ENCODE measurements at regions not wholly inside any gene's neighbourhood (a gene's known extent, or its start where the extent isn't known, plus 50 kb on each side); places are given as distances from the start of the nearest gene placed in this dataset.

GRCh38 chrX:6708676-6709380 lies 173.9 kb upstream of the VCX3A start:
- TF ChIP-seq, protein P1, sequence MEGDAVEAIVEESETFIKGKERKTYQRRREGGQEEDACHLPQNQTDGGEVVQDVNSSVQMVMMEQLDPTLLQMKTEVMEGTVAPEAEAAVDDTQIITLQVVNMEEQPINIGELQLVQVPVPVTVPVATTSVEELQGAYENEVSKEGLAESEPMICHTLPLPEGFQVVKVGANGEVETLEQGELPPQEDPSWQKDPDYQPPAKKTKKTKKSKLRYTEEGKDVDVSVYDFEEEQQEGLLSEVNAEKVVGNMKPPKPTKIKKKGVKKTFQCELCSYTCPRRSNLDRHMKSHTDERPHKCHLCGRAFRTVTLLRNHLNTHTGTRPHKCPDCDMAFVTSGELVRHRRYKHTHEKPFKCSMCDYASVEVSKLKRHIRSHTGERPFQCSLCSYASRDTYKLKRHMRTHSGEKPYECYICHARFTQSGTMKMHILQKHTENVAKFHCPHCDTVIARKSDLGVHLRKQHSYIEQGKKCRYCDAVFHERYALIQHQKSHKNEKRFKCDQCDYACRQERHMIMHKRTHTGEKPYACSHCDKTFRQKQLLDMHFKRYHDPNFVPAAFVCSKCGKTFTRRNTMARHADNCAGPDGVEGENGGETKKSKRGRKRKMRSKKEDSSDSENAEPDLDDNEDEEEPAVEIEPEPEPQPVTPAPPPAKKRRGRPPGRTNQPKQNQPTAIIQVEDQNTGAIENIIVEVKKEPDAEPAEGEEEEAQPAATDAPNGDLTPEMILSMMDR (IDR thresholded peaks at IDR 0.05), result no peak
- POLR2A ChIA-PET, result no interaction called here
- DNase-seq (no peak), ATAC-seq (no peak)
- no peaks in the 10 kb centered on the region for H3K27me3 Mint-ChIP-seq
- H3K27ac Mint-ChIP-seq, result no peak overlapping the region
- H3K4me3 Mint-ChIP-seq, result no peak overlapping the region
- intact Hi-C loops (cut with micrococcal nuclease), result no loop called here
- CTCF ChIA-PET, result no interaction called here
- H3K9me3 Mint-ChIP-seq, result no peaks in the 10 kb centered on the region
- no peaks in the 10 kb centered on the region for H3K36me3 Mint-ChIP-seq (ENCODE audit: low read depth)
- no peaks in the 10 kb centered on the region for H3K4me1 Mint-ChIP-seq (ENCODE audit: low read depth)

DNA sequence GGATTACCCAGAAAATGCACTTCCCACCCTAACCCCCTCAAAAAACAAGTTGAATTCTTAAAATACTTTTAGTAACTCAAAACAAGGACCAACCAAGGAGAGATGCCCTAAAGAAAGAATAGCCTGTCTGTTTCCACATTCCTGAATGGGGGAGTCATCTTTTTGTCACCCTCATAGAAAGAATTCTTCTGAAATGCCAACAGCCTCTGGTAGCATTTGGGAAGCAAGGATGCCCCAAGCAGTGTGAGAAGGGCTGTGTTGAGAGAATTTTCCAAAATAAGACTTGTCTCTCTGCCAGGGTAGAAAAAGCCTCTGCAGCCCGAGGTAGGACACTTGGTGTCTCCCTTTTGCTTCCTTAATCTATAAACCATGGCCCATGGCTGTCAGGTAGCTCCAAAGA lies 173.1 kb upstream of the VCX3A start:
- Mint-ChIP-seq H3K27me3 (no peaks in the 10 kb centered on the region), H3K36me3 (ENCODE audit: low read depth) (no peaks in the 10 kb centered on the region), H3K4me1 (ENCODE audit: low read depth) (no peaks in the 10 kb centered on the region), H3K4me3 (no peak overlapping the region), H3K27ac (no peak overlapping the region), H3K9me3 (no peaks in the 10 kb centered on the region)
- ATAC-seq (no peak), DNase-seq (no peak)
- CTCF ChIA-PET, result no interaction called here
- POLR2A ChIA-PET, result no interaction called here
- intact Hi-C loops (cut with micrococcal nuclease), result no loop called here
- TF ChIP-seq, protein P1 (IDR thresholded peaks at IDR 0.05), result no peak

DNA sequence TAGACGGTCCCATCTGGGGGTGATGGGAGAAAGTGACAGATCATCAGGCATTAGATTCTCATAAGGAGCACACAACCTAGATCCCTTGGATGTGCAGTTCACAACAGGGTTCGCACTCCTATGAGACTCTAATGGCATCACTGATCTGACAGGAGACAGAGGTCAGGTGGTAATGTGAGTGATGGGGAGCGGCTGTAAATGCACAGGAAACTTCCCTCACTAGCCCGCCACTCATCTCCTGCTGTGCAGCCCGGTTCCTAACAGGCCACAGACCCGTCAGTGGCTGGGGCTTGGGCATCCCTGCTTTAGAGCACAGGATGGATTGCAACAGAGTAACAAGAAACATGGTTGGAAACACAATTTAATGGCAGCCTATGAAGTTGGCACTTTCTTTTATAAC lies 172.6 kb upstream of the VCX3A start:
- no peaks in the 10 kb centered on the region for H3K9me3 Mint-ChIP-seq
- POLR2A ChIA-PET, result no interaction called here
- TF ChIP-seq, protein P1 (IDR thresholded peaks at IDR 0.05), result no peak
- no peak overlapping the region for H3K4me3 Mint-ChIP-seq
- intact Hi-C loops (cut with micrococcal nuclease), result no loop called here
- no peaks in the 10 kb centered on the region for H3K27me3 Mint-ChIP-seq
- H3K4me1 Mint-ChIP-seq (ENCODE audit: low read depth), result no peaks in the 10 kb centered on the region
- DNase-seq (no peak), ATAC-seq (no peak)
- no peaks in the 10 kb centered on the region for H3K36me3 Mint-ChIP-seq (ENCODE audit: low read depth)
- CTCF ChIA-PET, result no interaction called here
- H3K27ac Mint-ChIP-seq, result no peak overlapping the region

- ChIA-PET POLR2A (no interaction called here), CTCF (no interaction called here)
- H3K27ac Mint-ChIP-seq, result no peak overlapping the region
- no peak for ATAC-seq
- TF ChIP-seq, protein P1 (IDR thresholded peaks at IDR 0.05), result no peak
- H3K36me3 Mint-ChIP-seq (ENCODE audit: low read depth), result no peaks in the 10 kb centered on the region
- intact Hi-C loops (cut with micrococcal nuclease), result no loop called here
- H3K9me3 Mint-ChIP-seq, result no peaks in the 10 kb centered on the region
- no peak for DNase-seq
- H3K27me3 Mint-ChIP-seq, result no peaks in the 10 kb centered on the region
- no peaks in the 10 kb centered on the region for H3K4me1 Mint-ChIP-seq (ENCODE audit: low read depth)
- H3K4me3 Mint-ChIP-seq, result no peak overlapping the region
These were observed 166.2 kb upstream of the VCX3A start for GRCh38 chrX:6701085-6701484.

- H3K36me3 Mint-ChIP-seq (ENCODE audit: low read depth), result no peaks in the 10 kb centered on the region
- no peak for ATAC-seq
These were observed 160.8 kb upstream of the VCX3A start for GRCh38 chrX:6695717-6696116.

More at GRCh38 chrX:6695717-6696116, 160.8 kb upstream of the VCX3A start:
- ChIA-PET POLR2A (no interaction called here), CTCF (no interaction called here)
- no peak for DNase-seq
- no peaks in the 10 kb centered on the region for H3K4me1 Mint-ChIP-seq (ENCODE audit: low read depth)
- H3K27me3 Mint-ChIP-seq, result no peaks in the 10 kb centered on the region
- TF ChIP-seq, protein P1 (IDR thresholded peaks at IDR 0.05), result no peak
- intact Hi-C loops (cut with micrococcal nuclease), result no loop called here
- H3K27ac Mint-ChIP-seq, result no peak overlapping the region
- no peaks in the 10 kb centered on the region for H3K9me3 Mint-ChIP-seq
- H3K4me3 Mint-ChIP-seq, result no peak overlapping the region

All from activated CD8-positive, alpha-beta T cell treated with anti-CD3 and anti-CD28 coated beads for 36 hours (primary cell).